Activated T-helper 2 cell treated with anti-CD3 and anti-CD28 coated beads, Interferon-gamma antibody, Interleukin-2, Interleukin-4, amounts not matched to agents 10 μg/mL and 5 μg/mL and 100 μg/mL, durations not matched to agents 14 hours and 24 hours and 36 hours (primary cell): ENCODE measurements at regions not wholly inside any gene's neighbourhood (a gene's known extent, or its start where the extent isn't known, plus 50 kb on each side); places are given as distances from the start of the nearest gene placed in this dataset.
"Not testable (repeated sequence)": the region's sequence is repeated elsewhere in the genome, so short reads cannot be mapped to it uniquely, and the experiment has no call there.

Source experiments
- DNase-seq: peaks from one replicate; pipeline ENCODE4 v3.0.0; 2021; ENCODE audit warnings: low spot score
- H3K27ac Mint-ChIP-seq: one replicate; pipeline ENCODE4 v1.8.0; 2021; ENCODE audit warnings: mixed read lengths
- H3K27me3 Mint-ChIP-seq: one replicate; pipeline ENCODE4 v1.8.0; 2021; ENCODE audit warnings: low read depth, mixed read lengths
- H3K36me3 Mint-ChIP-seq: one replicate; pipeline ENCODE4 v1.8.0; 2021; ENCODE audit warnings: low read depth, mixed read lengths
- H3K4me1 Mint-ChIP-seq: one replicate; pipeline ENCODE4 v1.8.0; 2021; ENCODE audit warnings: low read depth, mixed read lengths
- H3K4me3 Mint-ChIP-seq: one replicate; pipeline ENCODE4 v1.8.0; 2021; ENCODE audit warnings: low read depth, mild to moderate bottlenecking, moderate library complexity, mixed read lengths
- H3K9me3 Mint-ChIP-seq: one replicate; pipeline ENCODE4 v1.8.0; 2021; ENCODE audit warnings: mixed read lengths
- intact Hi-C: fragments of 100-400 bp; cut with micrococcal nuclease; formaldehyde crosslinking; loops from one replicate; pipeline ENCODE4 v1.15.1; 2023

- DNase-seq, result no peak
- no peaks in the 10 kb centered on the region for H3K27me3 Mint-ChIP-seq
- peaks cover 13% of the 10 kb centered on the region for H3K9me3 Mint-ChIP-seq
- intact Hi-C loops, result no loop called here
- no peaks in the 10 kb centered on the region for H3K36me3 Mint-ChIP-seq
- H3K27ac Mint-ChIP-seq, result no peak overlapping the region
- H3K4me3 Mint-ChIP-seq, result no peak overlapping the region
- H3K4me1 Mint-ChIP-seq, result no peaks in the 10 kb centered on the region
Measured at GRCh38 chr13:104522235-104523072, 1456.2 kb upstream of the SLC10A2 start.

GRCh38 chr13:104510422-104510821, 1444.2 kb upstream of the SLC10A2 start:
- Mint-ChIP-seq H3K27ac (no peak overlapping the region), H3K36me3 (no peaks in the 10 kb centered on the region), H3K9me3 (no peaks in the 10 kb centered on the region), H3K4me1 (no peaks in the 10 kb centered on the region), H3K4me3 (no peak overlapping the region), H3K27me3 (no peaks in the 10 kb centered on the region)
- intact Hi-C loops, result no loop called here
- no peak for DNase-seq

GRCh38 chr13:104493502-104493901, 1427.3 kb upstream of the SLC10A2 start:
- H3K36me3 Mint-ChIP-seq, DNase-seq, H3K27me3 Mint-ChIP-seq, H3K27ac Mint-ChIP-seq, H3K9me3 Mint-ChIP-seq, intact Hi-C loops, H3K4me3 Mint-ChIP-seq, H3K4me1 Mint-ChIP-seq: not testable (repeated sequence)

- no peak overlapping the region for H3K4me3 Mint-ChIP-seq
- intact Hi-C loops, result no loop called here
- no peaks in the 10 kb centered on the region for H3K36me3 Mint-ChIP-seq
- H3K4me1 Mint-ChIP-seq, result no peaks in the 10 kb centered on the region
- no peaks in the 10 kb centered on the region for H3K27me3 Mint-ChIP-seq
- no peak overlapping the region for H3K27ac Mint-ChIP-seq
- no peak for DNase-seq
- no peaks in the 10 kb centered on the region for H3K9me3 Mint-ChIP-seq
Measured at GRCh38 chr13:104491916-104492315, 1425.7 kb upstream of the SLC10A2 start.

- intact Hi-C loops, result no loop called here
Measured at GRCh38 chr13:104487006-104487405, 1420.8 kb upstream of the SLC10A2 start.

GRCh38 chr13:104485571-104485970, 1419.4 kb upstream of the SLC10A2 start:
- H3K4me3 Mint-ChIP-seq, result no peak overlapping the region
- DNase-seq, result no peak
- intact Hi-C loops, result no loop called here
- H3K4me1 Mint-ChIP-seq, result no peaks in the 10 kb centered on the region
- no peaks in the 10 kb centered on the region for H3K36me3 Mint-ChIP-seq
- H3K27me3 Mint-ChIP-seq, result no peaks in the 10 kb centered on the region
- H3K27ac Mint-ChIP-seq, result no peak overlapping the region
- H3K9me3 Mint-ChIP-seq, result no peaks in the 10 kb centered on the region

More at GRCh38 chr13:104487006-104487405, 1420.8 kb upstream of the SLC10A2 start:
- H3K4me1 Mint-ChIP-seq, result no peaks in the 10 kb centered on the region
- no peaks in the 10 kb centered on the region for H3K27me3 Mint-ChIP-seq
- DNase-seq, result no peak
- H3K4me3 Mint-ChIP-seq, result no peak overlapping the region
- H3K36me3 Mint-ChIP-seq, result no peaks in the 10 kb centered on the region
- no peak overlapping the region for H3K27ac Mint-ChIP-seq
- H3K9me3 Mint-ChIP-seq, result no peaks in the 10 kb centered on the region

GRCh38 chr13:104483631-104484030, 1417.4 kb upstream of the SLC10A2 start:
- Mint-ChIP-seq H3K9me3 (peaks cover 12% of the 10 kb centered on the region), H3K4me3 (no peak overlapping the region), H3K27me3 (no peaks in the 10 kb centered on the region), H3K36me3 (no peaks in the 10 kb centered on the region), H3K4me1 (no peaks in the 10 kb centered on the region), H3K27ac (no peak overlapping the region)
- DNase-seq, result no peak
- intact Hi-C loops, result no loop called here

GRCh38 chr13:104477261-104477660, 1411.0 kb upstream of the SLC10A2 start:
- intact Hi-C loops, result no loop called here
- Mint-ChIP-seq H3K27me3 (no peaks in the 10 kb centered on the region), H3K36me3 (no peaks in the 10 kb centered on the region), H3K4me1 (no peaks in the 10 kb centered on the region), H3K4me3 (no peak overlapping the region), H3K9me3 (peaks cover 16% of the 10 kb centered on the region), H3K27ac (no peak overlapping the region)
- DNase-seq, result no peak

- Mint-ChIP-seq H3K4me1 (no peaks in the 10 kb centered on the region), H3K27me3 (no peaks in the 10 kb centered on the region), H3K4me3 (no peak overlapping the region), H3K36me3 (no peaks in the 10 kb centered on the region), H3K9me3 (peaks cover 12% of the 10 kb centered on the region), H3K27ac (no peak overlapping the region)
- DNase-seq, result no peak
- intact Hi-C loops, result no loop called here
Measured at GRCh38 chr13:104473936-104474335, 1407.7 kb upstream of the SLC10A2 start.

GRCh38 chr13:104466016-104466415, 1399.8 kb upstream of the SLC10A2 start:
- H3K4me1 Mint-ChIP-seq, result no peaks in the 10 kb centered on the region
- intact Hi-C loops, result no loop called here
- H3K9me3 Mint-ChIP-seq, result peaks cover 8% of the 10 kb centered on the region
- H3K27ac Mint-ChIP-seq, result no peak overlapping the region
- H3K27me3 Mint-ChIP-seq, result no peaks in the 10 kb centered on the region
- H3K36me3 Mint-ChIP-seq, result no peaks in the 10 kb centered on the region
- no peak for DNase-seq
- no peak overlapping the region for H3K4me3 Mint-ChIP-seq

GRCh38 chr13:104461049-104461448, 1394.8 kb upstream of the SLC10A2 start:
- Mint-ChIP-seq H3K27ac (no peak overlapping the region), H3K4me3 (no peak overlapping the region), H3K4me1 (no peaks in the 10 kb centered on the region), H3K27me3 (no peaks in the 10 kb centered on the region), H3K36me3 (no peaks in the 10 kb centered on the region), H3K9me3 (peaks cover 11% of the 10 kb centered on the region)
- DNase-seq, result no peak
- intact Hi-C loops, result no loop called here

- H3K36me3 Mint-ChIP-seq, result no peaks in the 10 kb centered on the region
Measured at GRCh38 chr13:104460554-104460953, 1394.3 kb upstream of the SLC10A2 start.

GRCh38 chr13:104450006-104450405, 1383.8 kb upstream of the SLC10A2 start:
- H3K27ac Mint-ChIP-seq, result no peak overlapping the region
- no peak for DNase-seq
- H3K27me3 Mint-ChIP-seq, result no peaks in the 10 kb centered on the region
- intact Hi-C loops, result no loop called here
- no peaks in the 10 kb centered on the region for H3K4me1 Mint-ChIP-seq
- no peaks in the 10 kb centered on the region for H3K36me3 Mint-ChIP-seq
- no peak overlapping the region for H3K4me3 Mint-ChIP-seq
- peaks cover 45% of the 10 kb centered on the region for H3K9me3 Mint-ChIP-seq

More at GRCh38 chr13:104460554-104460953, 1394.3 kb upstream of the SLC10A2 start:
- DNase-seq, result no peak
- H3K27me3 Mint-ChIP-seq, result no peaks in the 10 kb centered on the region
- intact Hi-C loops, result no loop called here
- no peak overlapping the region for H3K4me3 Mint-ChIP-seq
- no peaks in the 10 kb centered on the region for H3K4me1 Mint-ChIP-seq
- H3K27ac Mint-ChIP-seq, result no peak overlapping the region
- H3K9me3 Mint-ChIP-seq, result peaks cover 11% of the 10 kb centered on the region
